Tibial nerve (tissue), 4 donors: ENCODE measurements at regions not wholly inside any gene's neighbourhood (a gene's known extent, or its start where the extent isn't known, plus 50 kb on each side); places are given as distances from the start of the nearest gene placed in this dataset.

Experiments
- CTCF ChIP-seq, 5 experiments: fragments of 200-600 bp in 3 of 5; fragments of 450-650 bp in 2 of 5; sonication (generic) in 3 of 5; IDR thresholded peaks; one replicate each; pipeline ENCODE4 v1.5.1; 2016 to 2019; ENCODE audit warnings: antibody characterized with exemption in 5 of 5, mild to moderate bottlenecking in 3 of 5, moderate library complexity in 2 of 5
- EP300 ChIP-seq, 2 donors: sonication (generic); formaldehyde crosslinking; IDR thresholded peaks; one replicate each; pipeline ENCODE4 v1.6.1; 2017; ENCODE audit warnings: antibody characterized with exemption in 2 of 2, mild to moderate bottlenecking in 1 of 2
- POLR2A ChIP-seq, 2 donors: fragments of 450-650 bp; IDR thresholded peaks; one replicate each; pipeline ENCODE4 v1.6.1; 2017; ENCODE audit warnings: antibody characterized with exemption in 2 of 2, mild to moderate bottlenecking in 2 of 2, moderate library complexity in 2 of 2

GRCh38 chr18:54080858-54081257 lies 143.6 kb downstream of the MBD2 start:
- TF ChIP-seq CTCF (IDR thresholded peaks at IDR 0.05) (no peak), POLR2A (IDR thresholded peaks at IDR 0.05) (no peak), EP300 (IDR thresholded peaks at IDR 0.05) (no peak)
